A549 (cell line): ENCODE measurements at regions not wholly inside any gene's neighbourhood (a gene's known extent, or its start where the extent isn't known, plus 50 kb on each side); places are given as distances from the start of the nearest gene placed in this dataset.

Source experiments
- ATAC-seq, 2 experiments: fragments of 200-7000 bp in 1 of 2; fragments of >200 bp in 1 of 2; cut with Nextera tagmentation in 1 of 2; cut with Tn5 transposase in 1 of 2; 3 replicates each; pipeline versions ENCODE4 v1.8.0 to v1.9.1; 2018 to 2020; ENCODE audit warnings: mild to moderate bottlenecking in 1 of 2, moderate library complexity in 1 of 2
- CTCF ChIA-PET: fragments of 300-600 bp; sonication (Branson Sonifier 250); formaldehyde crosslinking; extraction: SDS; loops from one replicate; lab custom pipeline; 2021; ENCODE audit warnings: antibody characterized with exemption, inconsistent platforms; lab: Yijun Ruan, JAX
- POLR2A ChIA-PET: fragments of 350-600 bp; formaldehyde crosslinking; extraction: SDS; loops from one replicate; lab custom pipeline; 2021; ENCODE audit warnings: antibody characterized with exemption, inconsistent platforms; lab: Yijun Ruan, JAX
- DNase-seq, 2 experiments: peaks; one replicate each; pipeline versions ENCODE4 v3.0.0 to v3.0.0-alpha.2; 2011 to 2016; ENCODE audit warnings: low read depth in 1 of 2, low spot score in 1 of 2
- FAIRE-seq: peaks from 2 replicates; lab custom pipeline; 2011; peaks lifted over from hg19 to GRCh38; lab: Jason Lieb, UNC
- H3K27ac ChIP-seq, 2 experiments: fragments of >200 bp; sonication (Bioruptor Twin); formaldehyde crosslinking; 3 replicates each; pipeline ENCODE4 v1.5.1; 2016 to 2017
- H3K4me1 ChIP-seq: fragments of >200 bp; sonication (Bioruptor Twin); formaldehyde crosslinking; 3 replicates; pipeline ENCODE4 v1.6.1; 2016
- H3K4me2 ChIP-seq: fragments of >200 bp; sonication (Bioruptor Twin); formaldehyde crosslinking; 3 replicates; pipeline ENCODE4 v1.6.1; 2016
- H3K4me3 ChIP-seq: fragments of >200 bp; sonication (Bioruptor Twin); formaldehyde crosslinking; 3 replicates; pipeline ENCODE4 v1.5.1; 2016
- H3K9me3 ChIP-seq: fragments of >200 bp; sonication (Bioruptor Twin); formaldehyde crosslinking; 3 replicates; pipeline ENCODE4 v1.6.1; 2016
- CBX8 ChIP-seq: fragments of 200-600 bp; sonication (generic); IDR thresholded peaks from 2 replicates; pipeline ENCODE4 v1.6.1; 2016
- JUN ChIP-seq, 2 experiments: fragments of >200 bp; sonication (Bioruptor Twin); formaldehyde crosslinking; IDR thresholded peaks; 2 replicates in 1 of 2; 3 replicates in 1 of 2; pipeline ENCODE4 v1.6.1; 2016 to 2017
- MAZ ChIP-seq: fragments of 150-350 bp; IDR thresholded peaks from 2 replicates; pipeline ENCODE4 v1.6.1; 2014; ENCODE audit warnings: antibody characterized with exemption, low read depth, low read length, borderline replicate concordance
- REST ChIP-seq: fragments of 200-600 bp; sonication (generic); IDR thresholded peaks from 2 replicates; pipeline ENCODE4 v1.6.1; 2016; ENCODE audit warnings: antibody characterized with exemption, mild to moderate bottlenecking, moderate library complexity
- ZFP36 ChIP-seq: fragments of 450-650 bp; IDR thresholded peaks from 2 replicates; pipeline ENCODE4 v1.6.1; 2014; ENCODE audit warnings: borderline replicate concordance; ENCODE audit not compliant: partially characterized antibody
- WGBS: methylation state at CpG from one replicate; pipeline ENCODE4 v1.1.6; 2017; ENCODE audit errors: missing lambda C conversion rate; 5-methylcytosine and 5-hydroxymethylcytosine counted together
- TF ChIP-seq, protein P1 (sequence below): fragments of 250-450 bp; sonication (Bioruptor Pico); IDR thresholded peaks from 2 replicates; pipeline ENCODE4 v1.5.0; 2021; ENCODE audit warnings: mild to moderate bottlenecking, moderate library complexity, borderline replicate concordance
- TF ChIP-seq, protein P2 (sequence below): IDR thresholded peaks from 2 replicates; pipeline ENCODE4 v1.6.1; 2012
- TF ChIP-seq, protein P3 (sequence below): fragments of >200 bp; sonication (Bioruptor Twin); formaldehyde crosslinking; IDR thresholded peaks from 3 replicates; pipeline ENCODE4 v1.5.1; 2016
- TF ChIP-seq, protein P4 (sequence below): fragments of 250-450 bp; sonication (Bioruptor Pico); IDR thresholded peaks from 2 replicates; pipeline ENCODE4 v1.5.0; 2020; ENCODE audit warnings: low read depth, mild to moderate bottlenecking, moderate library complexity

DNA sequence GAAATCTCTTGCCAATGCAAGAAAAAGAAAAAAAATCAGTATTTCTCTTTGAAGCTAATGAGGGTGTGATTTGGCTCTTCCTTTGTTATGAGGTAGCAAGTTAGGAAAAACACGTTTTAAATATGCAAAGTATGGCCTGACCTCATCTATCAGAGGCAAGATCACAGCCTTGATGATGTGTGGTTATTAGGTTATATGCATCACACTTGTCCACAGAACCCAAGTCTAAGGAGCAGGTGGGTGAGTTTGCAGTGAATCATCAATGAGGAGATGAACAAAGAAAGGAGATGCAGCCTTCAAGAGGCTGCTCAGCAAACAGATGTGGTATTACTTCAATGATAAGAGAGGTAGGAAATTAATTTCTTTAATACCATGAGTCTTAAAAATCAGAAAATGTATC lies 594.8 kb upstream of the CDH5 start (continued):
- TF ChIP-seq CBX8, result no peak

GRCh38 chr16:65770752-65771151 lies 595.7 kb upstream of the CDH5 start:
- POLR2A ChIA-PET, result no interaction called here
- TF ChIP-seq ZFP36, result peak; percentile 72
- TF ChIP-seq, protein P1, sequence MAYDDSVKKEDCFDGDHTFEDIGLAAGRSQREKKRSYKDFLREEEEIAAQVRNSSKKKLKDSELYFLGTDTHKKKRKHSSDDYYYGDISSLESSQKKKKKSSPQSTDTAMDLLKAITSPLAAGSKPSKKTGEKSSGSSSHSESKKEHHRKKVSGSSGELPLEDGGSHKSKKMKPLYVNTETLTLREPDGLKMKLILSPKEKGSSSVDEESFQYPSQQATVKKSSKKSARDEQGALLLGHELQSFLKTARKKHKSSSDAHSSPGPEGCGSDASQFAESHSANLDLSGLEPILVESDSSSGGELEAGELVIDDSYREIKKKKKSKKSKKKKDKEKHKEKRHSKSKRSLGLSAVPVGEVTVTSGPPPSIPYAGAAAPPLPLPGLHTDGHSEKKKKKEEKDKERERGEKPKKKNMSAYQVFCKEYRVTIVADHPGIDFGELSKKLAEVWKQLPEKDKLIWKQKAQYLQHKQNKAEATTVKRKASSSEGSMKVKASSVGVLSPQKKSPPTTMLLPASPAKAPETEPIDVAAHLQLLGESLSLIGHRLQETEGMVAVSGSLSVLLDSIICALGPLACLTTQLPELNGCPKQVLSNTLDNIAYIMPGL (CRISPR knock-in tag), result no peak
- H3K4me1 ChIP-seq, result no peaks in the 10 kb centered on the region
- no peak overlapping the region for H3K27ac ChIP-seq
- ATAC-seq, result no peak
- no peak for FAIRE-seq
- WGBS, result 5% methylated on average over 1 of the region's 1 CpG
- DNase-seq, result no peak
- CTCF ChIA-PET, result no interaction called here
- H3K4me3 ChIP-seq, result no peak overlapping the region
- H3K9me3 ChIP-seq, result no peaks in the 10 kb centered on the region
- H3K4me2 ChIP-seq, result no peak overlapping the region

- DNase-seq, result no peak
- no peaks in the 10 kb centered on the region for H3K4me1 ChIP-seq
- POLR2A ChIA-PET, result no interaction called here
- TF ChIP-seq, protein P2, sequence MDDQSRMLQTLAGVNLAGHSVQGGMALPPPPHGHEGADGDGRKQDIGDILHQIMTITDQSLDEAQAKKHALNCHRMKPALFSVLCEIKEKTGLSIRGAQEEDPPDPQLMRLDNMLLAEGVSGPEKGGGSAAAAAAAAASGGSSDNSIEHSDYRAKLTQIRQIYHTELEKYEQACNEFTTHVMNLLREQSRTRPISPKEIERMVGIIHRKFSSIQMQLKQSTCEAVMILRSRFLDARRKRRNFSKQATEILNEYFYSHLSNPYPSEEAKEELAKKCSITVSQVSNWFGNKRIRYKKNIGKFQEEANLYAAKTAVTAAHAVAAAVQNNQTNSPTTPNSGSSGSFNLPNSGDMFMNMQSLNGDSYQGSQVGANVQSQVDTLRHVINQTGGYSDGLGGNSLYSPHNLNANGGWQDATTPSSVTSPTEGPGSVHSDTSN, result no peak
- TF ChIP-seq, all 56 proteins: peak for 0
- WGBS, result 0% methylated on average over 1 of the region's 1 CpG
- CTCF ChIA-PET, result no interaction called here
- FAIRE-seq (no peak), ATAC-seq (no peak)
- H3K4me2 ChIP-seq, result no peak overlapping the region
- H3K9me3 ChIP-seq, result no peaks in the 10 kb centered on the region
- H3K27ac ChIP-seq, result no peak overlapping the region
- no peak overlapping the region for H3K4me3 ChIP-seq
These were observed 596.6 kb upstream of the CDH5 start for GRCh38 chr16:65769776-65770438.

- ATAC-seq (no peak), DNase-seq (no peak), FAIRE-seq (no peak)
- POLR2A ChIA-PET, result no interaction called here
- 27% methylated on average over 1 of the region's 1 CpG for WGBS
- no peak overlapping the region for H3K4me2 ChIP-seq
- no peak overlapping the region for H3K4me3 ChIP-seq
- H3K4me1 ChIP-seq, result no peaks in the 10 kb centered on the region
- CTCF ChIA-PET, result no interaction called here
- no peaks in the 10 kb centered on the region for H3K9me3 ChIP-seq
- no peak overlapping the region for H3K27ac ChIP-seq
- TF ChIP-seq REST (no peak), ZFP36 (no peak), JUN (IDR thresholded peaks at IDR 0.05) (no peak), MAZ (no peak)
- TF ChIP-seq, protein P3, sequence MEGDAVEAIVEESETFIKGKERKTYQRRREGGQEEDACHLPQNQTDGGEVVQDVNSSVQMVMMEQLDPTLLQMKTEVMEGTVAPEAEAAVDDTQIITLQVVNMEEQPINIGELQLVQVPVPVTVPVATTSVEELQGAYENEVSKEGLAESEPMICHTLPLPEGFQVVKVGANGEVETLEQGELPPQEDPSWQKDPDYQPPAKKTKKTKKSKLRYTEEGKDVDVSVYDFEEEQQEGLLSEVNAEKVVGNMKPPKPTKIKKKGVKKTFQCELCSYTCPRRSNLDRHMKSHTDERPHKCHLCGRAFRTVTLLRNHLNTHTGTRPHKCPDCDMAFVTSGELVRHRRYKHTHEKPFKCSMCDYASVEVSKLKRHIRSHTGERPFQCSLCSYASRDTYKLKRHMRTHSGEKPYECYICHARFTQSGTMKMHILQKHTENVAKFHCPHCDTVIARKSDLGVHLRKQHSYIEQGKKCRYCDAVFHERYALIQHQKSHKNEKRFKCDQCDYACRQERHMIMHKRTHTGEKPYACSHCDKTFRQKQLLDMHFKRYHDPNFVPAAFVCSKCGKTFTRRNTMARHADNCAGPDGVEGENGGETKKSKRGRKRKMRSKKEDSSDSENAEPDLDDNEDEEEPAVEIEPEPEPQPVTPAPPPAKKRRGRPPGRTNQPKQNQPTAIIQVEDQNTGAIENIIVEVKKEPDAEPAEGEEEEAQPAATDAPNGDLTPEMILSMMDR, result no peak
- TF ChIP-seq, protein P4, sequence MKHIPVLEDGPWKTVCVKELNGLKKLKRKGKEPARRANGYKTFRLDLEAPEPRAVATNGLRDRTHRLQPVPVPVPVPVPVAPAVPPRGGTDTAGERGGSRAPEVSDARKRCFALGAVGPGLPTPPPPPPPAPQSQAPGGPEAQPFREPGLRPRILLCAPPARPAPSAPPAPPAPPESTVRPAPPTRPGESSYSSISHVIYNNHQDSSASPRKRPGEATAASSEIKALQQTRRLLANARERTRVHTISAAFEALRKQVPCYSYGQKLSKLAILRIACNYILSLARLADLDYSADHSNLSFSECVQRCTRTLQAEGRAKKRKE (CRISPR knock-in tag), result no peak
- TF ChIP-seq, protein P1 (CRISPR knock-in tag), result no peak
These were observed 597.4 kb upstream of the CDH5 start for GRCh38 chr16:65769055-65769465.
